Urothelium cell line (cell line): ENCODE measurements at regions not wholly inside any gene's neighbourhood (a gene's known extent, or its start where the extent isn't known, plus 50 kb on each side); places are given as distances from the start of the nearest gene placed in this dataset.
"Not testable (repeated sequence)": the region's sequence is repeated elsewhere in the genome, so short reads cannot be mapped to it uniquely, and the experiment has no call there.

Experiments
- DNase-seq: peaks from one replicate; pipeline ENCODE4 v3.0.0; 2011; ENCODE audit warnings: low spot score, mixed read lengths
- FAIRE-seq: peaks from 2 replicates; lab custom pipeline; 2011; peaks lifted over from hg19 to GRCh38; lab: Jason Lieb, UNC

DNA sequence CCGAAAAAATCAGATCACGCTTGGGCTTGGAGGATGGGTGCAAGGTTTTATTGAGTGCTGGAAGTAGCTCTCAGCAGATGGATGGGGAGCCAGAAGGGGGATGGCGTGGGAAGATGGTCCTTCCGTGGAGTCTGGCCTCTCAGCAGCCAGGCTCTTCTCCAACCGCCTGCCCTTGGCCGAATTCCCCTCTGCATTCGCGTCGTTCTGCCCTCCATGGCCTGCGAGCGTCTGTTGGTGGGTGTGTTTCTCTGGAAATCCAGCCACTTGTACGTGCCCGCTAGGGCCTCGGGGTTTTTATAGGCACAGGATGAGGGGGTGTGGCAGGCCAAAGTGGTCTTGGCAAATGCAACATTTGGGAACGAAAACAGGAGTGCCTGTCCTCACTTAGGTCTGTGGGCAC is 815.2 kb downstream of the TSN start:
- no peak for FAIRE-seq

DNA sequence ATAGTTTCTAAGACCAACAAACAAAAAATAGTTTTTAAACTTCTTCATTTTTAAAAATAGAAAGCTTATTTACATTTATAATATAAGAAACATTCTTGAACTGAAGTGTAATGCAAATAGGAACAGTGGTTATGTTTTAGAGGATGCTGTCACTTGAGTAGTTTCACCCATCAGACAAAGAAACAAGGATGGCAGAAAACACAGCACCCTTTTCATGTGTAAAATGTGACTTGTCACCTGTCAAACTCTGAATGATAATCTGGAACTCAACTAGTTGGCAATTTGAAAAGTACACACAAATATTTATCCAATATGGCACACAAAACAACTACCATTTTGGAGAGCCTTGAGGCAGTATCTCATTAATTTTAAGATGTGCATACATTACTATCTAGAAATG is 816.0 kb downstream of the TSN start:
- not testable (repeated sequence) for FAIRE-seq, DNase-seq

More for the DNA sequence above, 815.2 kb downstream of the TSN start:
- DNase-seq, result no peak

DNA sequence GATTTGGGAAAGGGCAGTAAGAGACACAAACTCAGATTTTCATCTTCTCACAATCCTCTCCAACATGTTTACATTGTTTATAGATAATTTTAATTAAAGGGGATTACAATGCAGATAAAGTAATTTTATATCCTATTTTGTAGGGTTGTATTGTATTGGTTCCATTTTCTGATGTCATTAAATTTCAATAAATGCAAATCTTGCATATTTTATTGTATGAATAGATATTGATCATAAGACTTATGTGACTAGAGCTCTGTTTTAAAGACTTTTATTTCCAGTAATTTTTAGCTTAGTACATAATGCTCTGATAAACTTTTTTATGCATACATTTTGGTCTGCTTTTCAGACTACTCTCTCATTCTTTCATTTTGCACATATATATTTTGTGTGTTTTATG is 819.6 kb downstream of the TSN start:
- DNase-seq, result no peak
- FAIRE-seq, result no peak

DNA sequence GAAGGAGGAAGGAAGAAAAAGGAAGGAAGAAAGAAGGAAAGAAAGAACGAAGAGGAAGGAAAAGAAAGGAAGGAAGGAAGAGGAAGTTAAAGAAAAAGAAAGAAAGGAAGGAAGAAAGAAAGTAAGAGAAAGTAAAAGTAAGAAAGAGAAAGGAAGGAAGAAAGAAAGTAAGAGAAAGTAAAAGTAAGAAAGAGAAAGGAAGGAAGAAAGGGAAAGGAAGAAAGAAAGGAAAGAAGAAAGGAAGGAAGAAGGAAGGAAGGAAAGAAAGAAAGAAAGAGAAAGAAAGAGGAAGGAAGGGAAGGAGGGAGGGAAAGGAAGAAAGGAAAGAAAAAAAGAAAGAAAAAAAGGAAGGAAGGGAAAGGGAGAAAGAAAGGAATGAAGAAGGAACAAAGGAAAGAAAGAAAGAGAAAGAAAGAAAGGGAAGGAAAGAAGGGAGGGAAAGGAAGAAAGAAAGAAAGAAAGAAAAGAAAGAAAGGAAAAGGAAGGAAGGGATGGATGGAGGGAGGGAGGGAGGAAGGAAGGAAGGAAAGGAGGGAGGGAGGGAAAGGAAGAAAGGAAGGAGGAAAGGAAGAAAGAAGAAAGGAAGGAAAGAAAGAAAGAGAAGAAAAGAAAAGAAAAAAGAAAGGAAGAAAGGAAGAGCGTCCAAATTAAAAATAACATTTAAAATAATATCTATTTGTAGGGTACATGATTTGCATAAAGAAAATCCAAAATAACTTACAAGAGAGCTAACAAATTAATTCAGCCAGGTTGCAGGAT is 827.9 kb downstream of the TSN start:
- DNase-seq (no peak), FAIRE-seq (no peak)

DNA sequence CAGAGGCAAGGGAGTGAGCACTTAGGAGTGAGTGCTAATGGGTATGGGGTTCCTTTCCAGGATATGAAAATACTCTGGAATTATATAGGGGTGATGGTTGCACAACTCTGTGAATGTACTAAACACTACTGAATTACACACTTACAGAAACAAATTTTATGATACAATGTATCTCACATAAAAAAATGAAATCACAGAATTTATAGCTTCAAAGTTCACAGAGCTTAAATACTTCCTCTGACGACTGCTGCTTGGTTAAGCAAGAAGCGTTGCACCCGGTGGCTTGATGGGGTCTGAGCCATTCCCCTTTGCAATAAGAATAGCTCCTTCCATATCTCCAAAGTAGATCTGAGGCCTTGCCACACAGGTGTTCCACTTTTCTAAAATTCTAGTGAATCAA is 835.1 kb downstream of the TSN start:
- FAIRE-seq (no peak), DNase-seq (no peak)

DNA sequence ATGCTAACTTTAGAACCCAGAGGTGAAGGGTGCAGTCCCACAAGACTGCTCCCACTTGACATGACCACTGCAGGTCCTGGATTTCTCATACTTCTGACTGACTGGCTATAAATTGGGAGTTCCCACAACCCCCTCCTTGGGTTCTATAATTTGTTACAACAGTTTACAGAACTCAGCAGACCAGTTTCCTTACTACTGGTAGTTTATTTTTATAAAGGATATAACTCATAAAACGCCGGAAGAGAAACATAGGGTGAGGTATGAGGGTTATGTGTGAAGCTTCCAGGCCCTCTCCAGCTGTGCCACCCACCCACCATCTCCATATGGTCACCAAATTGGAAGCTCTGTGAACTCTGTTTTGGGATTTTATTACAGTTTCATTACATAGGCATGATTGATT is 839.6 kb downstream of the TSN start:
- no peak for FAIRE-seq

DNA sequence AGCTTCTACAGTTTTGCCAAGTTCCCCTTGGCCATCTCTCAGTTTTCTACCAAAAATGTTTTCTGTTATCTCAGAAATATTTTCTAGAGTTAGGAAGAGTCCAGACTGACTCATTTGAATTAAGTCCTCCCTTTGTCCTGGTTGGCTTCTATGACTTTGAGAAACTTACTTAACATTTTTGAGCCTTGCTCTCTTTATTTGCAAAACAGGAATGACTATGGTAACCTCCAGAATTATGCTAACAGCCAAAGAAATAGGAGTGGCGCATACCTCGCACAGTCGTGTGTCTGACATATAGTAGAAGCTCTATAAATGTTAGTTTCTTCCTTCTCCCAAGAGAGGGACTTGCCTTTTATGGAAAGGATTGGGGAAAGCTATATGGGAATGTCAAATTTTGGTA is 841.1 kb downstream of the TSN start:
- no peak for FAIRE-seq
- DNase-seq, result no peak

More for the DNA sequence above, 839.6 kb downstream of the TSN start:
- no peak for DNase-seq

DNA sequence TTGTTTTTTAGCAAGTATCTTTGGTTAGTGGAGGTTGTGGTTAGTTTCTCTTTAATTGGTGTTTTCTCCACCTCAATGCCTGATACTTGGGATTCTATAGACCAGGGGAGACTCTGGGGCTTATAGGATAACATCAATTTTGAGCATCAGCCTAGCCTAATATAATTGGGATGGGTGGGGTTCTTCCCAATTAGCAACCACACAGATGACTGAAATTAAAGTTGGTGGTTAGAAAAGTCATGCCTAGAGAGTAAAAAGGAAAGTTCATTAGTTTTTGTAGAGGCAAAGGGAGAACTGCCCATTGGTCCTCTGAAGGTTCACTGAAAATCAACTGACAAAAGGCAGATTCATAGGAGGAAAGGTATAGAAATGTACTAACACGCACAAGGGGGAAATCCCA is 843.3 kb downstream of the TSN start:
- DNase-seq (no peak), FAIRE-seq (no peak)

DNA sequence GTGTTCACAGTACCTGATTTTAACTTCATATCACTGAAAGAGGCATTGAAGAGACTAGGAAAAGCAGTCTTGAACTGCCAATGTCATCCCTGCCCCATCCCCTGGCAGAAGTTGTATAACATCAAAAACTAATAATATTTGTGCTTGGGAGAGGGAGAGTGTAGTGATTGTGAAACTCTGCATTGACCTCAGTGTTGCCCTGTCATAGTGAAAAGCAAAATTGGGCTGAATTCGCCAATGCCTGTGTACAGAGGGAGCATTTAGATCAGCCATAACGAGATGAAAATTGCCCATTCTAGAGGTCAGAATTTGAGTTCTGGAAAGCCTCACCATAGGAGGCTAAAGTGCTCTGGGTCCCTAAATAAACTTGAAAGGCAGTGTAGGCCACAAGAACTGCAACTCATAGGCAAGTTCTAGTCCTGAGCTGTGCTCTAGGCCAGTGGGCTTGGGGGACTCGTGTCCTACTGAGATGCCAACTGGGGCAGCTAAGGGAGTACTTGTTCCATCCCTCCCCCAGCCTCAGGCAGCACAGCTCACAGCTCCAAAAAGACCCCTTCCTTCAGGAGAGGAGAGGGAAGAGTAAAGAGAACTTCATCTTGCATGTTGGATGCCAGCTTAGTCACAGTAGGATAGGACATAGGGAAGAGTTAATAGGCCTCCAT is 855.6 kb downstream of the TSN start:
- no peak for FAIRE-seq

DNA sequence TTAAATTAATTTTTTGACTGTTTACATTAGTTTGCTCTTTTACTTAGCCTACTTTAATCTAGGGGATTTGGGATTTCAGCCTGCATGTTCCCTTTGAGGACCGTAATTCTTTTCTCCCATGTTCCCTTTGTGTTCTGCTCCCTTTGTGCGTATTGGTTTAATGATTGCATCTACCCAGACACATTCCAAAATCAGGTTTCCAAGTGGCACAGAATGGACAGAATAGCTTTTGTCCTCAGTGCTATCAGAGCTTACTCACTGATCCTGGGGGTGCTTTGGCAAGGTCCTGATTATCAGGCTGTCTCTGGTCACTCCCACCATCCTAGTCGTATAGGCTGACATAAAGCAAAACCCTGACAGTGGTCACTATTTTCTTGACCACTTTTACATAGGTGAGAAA is 867.5 kb downstream of the TSN start:
- DNase-seq, result no peak
- FAIRE-seq, result no peak

More for the DNA sequence above, 855.6 kb downstream of the TSN start:
- DNase-seq, result no peak

DNA sequence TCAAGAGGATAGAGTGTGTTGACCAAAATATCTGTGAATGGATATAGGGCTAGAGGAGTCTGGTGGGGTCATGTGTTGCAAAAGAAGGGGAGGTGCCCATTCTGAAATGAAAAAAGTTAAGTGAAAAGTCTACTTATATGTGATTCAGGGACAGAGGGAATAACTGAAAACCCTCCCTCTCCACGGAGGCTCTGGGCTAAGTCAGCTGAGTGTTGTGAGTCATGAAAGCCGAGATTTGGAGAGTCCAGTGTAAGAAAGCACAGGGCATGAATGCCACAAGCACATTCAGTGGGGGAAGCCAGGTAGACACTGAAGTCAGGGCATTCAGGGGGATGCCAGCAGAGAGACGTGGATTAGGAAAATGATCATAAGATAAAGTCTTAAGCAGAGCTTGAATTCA is 871.9 kb downstream of the TSN start:
- DNase-seq (no peak), FAIRE-seq (peak; percentile 17)

DNA sequence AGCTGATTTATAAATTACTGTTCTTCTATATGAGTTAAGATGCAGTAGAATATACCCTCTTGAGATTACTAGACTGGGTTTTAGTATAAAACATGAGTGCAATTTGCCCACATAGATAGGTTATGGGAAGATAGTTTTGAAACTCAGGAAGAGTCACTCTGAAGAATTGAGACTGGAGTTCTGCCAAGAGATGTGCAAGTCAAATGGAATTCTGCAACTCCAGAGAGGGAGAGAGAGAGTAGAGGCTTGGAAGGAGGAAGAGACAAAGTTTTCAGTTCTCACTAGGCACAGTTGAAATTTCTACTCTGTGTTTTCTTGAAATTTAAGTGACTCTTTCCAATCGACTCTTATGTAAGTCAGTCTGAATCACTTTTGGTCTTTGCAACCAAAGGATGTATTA is 878.8 kb downstream of the TSN start:
- DNase-seq (peak; percentile 64), FAIRE-seq (peak; percentile 35)

DNA sequence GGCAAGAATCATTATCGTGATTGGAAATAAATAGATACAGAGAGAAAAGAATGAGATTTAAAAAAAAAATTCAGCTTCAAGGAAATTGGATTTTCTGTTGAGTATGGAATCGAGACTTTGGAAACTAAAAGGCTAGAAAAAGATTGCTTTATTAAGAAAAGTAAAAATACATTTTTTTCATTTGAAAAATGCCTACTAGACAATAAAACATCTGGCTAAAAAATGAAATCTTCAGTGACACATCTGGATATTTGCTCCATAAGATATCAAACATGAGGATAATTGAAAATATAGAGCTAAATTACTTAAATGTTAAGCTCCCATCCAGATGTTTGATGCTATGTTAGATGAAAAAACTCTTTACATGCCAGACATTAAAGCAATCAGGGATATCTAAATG is 879.5 kb downstream of the TSN start:
- FAIRE-seq (no peak), DNase-seq (no peak)

DNA sequence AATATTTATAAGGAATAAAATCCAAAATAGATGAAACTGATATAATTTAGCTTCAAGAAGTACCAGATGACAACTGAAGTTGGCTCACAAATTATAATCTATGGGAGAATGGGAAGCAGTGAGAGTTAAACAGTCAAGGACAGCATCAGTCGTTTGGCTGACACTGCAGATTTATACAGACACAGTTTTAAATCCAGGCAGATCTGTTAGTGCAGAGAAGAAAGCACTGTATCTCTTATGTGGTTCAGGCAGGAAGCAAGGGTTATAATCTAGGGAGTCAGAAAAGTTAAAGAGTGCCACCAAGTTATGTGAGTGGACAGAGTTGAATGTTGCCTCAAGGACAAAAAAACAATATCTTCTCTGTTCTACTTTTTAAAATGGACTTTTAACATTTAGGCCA is 880.2 kb downstream of the TSN start:
- no peak for DNase-seq
- no peak for FAIRE-seq

DNA sequence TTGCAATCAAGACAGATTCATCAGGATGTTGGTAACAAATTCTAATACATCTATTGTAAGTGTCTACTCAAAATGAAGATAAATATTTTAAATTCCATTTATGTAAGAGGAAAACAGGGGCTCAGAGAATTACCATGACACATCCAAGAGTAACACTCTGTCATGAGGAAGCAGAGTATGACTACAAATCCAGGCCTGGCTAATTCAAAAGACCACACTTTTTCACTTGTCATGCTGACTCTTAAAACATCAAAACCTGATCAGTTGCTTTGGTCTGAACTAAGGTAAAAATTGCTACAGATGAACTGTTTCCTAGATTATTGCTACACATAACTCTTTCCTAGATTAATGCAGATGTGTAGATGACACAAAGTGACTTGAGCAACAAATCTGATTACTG is 880.6 kb downstream of the TSN start:
- DNase-seq, result no peak
- FAIRE-seq, result no peak

DNA sequence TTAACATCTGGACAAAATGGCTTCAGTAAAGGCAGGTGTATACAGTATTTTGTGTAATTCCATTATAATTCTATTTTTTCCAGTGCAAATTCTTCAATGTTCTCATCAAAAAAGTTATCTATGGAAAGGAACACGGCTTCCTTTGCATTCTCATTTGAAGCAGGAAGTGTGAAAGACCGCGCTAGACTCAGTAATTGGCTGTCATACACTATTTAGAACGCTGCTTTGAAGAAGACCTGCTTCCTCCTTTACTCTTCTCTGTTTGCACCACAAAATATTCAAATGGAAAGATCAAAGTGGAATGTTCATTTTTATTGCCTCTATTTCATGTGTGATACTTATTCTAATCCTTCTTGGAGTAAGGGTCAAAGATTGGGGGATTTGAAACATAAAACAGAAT is 883.7 kb downstream of the TSN start:
- no peak for DNase-seq
- FAIRE-seq, result no peak

DNA sequence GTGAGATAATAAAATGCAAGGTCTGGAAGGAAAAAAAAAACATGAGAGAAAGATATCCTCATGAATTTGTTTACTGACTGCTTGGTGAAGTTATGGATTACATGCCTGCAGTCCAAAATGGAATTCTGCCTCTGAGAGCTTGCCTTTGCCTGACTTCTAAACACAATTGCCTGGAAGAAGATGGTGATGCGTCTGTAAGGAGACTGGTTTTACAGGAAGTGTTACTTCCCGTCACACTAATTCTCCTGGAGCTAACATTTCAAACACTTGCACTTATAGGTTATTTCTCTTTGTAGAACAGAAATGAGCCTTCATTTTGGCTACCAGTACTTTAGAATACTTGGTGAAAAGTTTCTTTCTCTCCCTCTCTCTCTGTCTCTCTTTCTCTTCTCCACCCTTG is 884.3 kb downstream of the TSN start:
- FAIRE-seq, result no peak
- DNase-seq, result no peak

DNA sequence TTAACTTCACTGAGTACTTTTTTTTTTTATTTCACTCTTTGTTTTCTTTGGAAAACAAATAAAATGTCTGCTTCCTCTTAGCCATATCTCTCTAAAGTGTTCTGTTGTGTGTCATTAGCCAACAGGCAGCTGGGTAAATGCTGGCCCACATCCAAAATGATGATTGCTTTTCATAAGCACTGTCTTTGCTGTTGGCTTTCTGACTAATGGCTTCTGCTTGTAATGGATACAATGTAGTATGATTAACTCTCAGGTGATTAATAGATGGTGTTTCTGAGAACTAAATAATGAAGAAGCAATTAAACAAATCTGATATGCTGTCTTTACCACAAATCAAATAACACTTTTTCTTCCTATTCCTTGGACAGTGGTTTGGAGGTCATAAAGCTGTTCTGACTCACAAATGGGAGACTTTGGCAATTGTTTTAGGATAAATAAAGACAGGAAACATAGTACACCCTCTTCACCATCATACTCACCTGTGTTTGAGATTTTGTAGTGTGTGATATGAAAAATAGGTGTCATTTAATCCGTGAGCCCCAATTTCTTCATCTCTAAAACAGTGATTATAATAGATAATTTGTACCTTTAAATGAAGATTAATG is 888.4 kb downstream of the TSN start:
- DNase-seq (peak; percentile 56), FAIRE-seq (no peak)

DNA sequence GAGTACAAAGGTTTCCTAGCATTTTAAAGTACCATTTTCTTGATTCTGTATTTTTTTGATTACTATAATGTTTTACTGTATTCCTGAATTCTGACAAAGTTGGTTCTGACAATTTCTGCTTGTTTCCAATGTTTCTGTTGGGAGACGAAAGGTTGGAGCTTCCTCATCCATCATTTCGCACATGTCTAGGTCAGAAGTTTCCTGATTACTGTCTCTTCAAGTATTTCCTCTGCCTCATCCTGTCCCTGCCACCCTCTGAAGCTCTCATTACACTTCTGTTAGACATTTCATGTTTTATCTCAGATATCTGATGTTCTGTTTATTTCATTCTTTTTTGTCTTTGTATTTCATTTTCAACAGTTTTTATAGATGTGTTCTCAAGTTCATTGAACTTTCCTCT is 895.8 kb downstream of the TSN start:
- FAIRE-seq, result no peak
- no peak for DNase-seq

DNA sequence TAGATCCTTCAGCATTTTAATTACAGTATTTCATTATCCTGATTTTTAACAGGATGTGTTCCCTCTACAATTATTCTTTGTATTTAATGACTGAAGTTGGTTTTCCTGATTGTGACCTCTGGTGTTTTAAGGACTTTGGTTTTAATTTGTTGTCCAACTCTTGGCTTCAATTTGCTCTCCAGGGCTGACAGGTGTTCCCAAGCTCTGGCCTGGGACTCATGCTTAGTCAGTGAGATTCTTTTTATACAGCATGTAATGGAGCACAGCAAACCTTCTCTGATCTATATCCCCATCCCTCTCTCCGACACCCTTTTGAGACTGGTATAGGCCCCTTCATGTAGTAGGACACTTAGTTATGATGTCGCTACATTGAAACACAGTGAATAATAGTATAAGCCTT is 896.3 kb downstream of the TSN start:
- DNase-seq (no peak), FAIRE-seq (no peak)

DNA sequence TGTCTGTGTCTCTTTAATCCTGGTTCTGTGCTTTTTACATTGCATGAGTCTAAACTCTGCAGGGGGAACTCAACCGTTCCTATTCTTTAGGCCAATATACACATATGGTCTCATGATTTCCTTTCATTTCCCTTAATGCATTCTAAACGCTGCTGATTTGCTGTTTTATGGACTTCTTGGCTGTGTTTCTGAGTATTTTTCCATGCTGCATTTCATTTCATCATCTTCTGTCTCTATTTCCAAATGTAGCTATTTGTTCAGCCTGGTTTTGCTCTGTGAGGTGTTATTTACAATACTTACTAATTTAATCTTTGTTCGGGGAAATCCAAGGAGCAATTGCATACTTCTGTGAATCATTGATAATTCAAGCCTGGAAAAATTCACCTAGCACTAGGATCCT is 897.2 kb downstream of the TSN start:
- no peak for DNase-seq
- FAIRE-seq, result no peak

DNA sequence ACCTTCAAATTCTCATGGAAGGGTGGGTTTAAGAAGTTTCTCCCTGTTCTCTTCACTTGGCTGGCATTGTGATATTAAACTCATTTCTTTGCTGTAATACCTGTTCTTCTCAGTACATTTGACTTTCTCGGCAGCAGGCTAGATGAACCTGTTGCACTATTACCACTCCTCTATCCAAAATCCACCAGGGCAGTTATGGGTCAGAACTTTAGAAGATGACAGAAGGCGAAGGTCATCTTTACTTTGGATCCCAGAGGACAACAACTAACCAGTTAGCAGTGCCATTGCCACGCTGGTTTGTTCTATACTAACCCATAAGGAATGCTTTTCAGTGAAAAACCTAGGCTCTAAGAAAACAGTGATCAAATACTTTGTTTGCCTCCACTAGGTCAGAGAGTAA is 901.0 kb downstream of the TSN start:
- DNase-seq, result no peak
- FAIRE-seq, result peak; percentile 50
